Activated CD4-positive, alpha-beta T cell treated with anti-CD3 and anti-CD28 coated beads, Interleukin-2, amount 50 U/mL, for 16 hours (primary cell): ENCODE measurements at regions not wholly inside any gene's neighbourhood (a gene's known extent, or its start where the extent isn't known, plus 50 kb on each side); places are given as distances from the start of the nearest gene placed in this dataset.

ENCODE experiments used
- DNase-seq: peaks from one replicate; pipeline ENCODE4 v3.0.0-alpha.2; 2020

- no peak for DNase-seq
These were observed 468.3 kb downstream of the PCDH18 start for GRCh38 chr4:137063961-137064360.

- DNase-seq = no peak
These were observed 489.1 kb downstream of the PCDH18 start for GRCh38 chr4:137043184-137043583.

DNA sequence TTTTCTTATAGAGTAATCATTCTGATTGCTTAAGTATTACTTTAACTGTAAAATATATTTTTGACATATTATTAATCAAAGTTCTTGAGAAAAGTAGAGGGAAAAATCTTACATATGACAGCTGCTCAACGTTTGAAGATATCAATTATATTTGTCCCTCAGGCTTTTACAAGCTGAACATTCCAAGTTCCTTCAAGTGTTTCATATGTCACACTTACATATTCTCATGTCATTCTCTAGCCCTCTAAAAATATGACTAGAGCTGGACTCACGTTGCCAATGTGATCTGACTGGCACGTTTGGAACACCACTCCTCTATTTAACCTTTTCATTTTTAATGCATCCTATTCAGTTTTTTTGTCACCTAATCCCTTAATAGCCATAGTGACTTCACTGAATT is 492.9 kb downstream of the PCDH18 start:
- DNase-seq = no peak

GRCh38 chr4:137032222-137032621 is 500.1 kb downstream of the PCDH18 start:
- DNase-seq = no peak

DNA sequence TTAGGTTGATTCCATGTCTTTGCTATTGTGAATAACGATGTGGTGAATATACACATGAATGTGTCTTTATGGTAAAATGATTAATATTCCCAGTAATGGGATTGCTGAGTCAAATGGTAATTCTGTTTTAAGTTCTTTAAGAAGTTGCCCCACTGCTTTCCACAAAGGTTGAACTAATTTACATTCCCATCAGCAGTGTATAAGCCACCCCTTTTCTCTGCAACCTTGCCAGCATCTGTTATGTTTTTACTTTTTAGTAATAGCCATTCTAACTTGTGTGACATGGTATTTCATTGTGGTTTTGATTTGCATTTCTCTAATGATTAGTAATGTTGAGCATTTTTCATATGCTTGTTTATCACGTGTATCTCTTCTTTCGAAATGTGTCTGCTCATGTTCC is 503.3 kb downstream of the PCDH18 start:
- no peak for DNase-seq

DNA sequence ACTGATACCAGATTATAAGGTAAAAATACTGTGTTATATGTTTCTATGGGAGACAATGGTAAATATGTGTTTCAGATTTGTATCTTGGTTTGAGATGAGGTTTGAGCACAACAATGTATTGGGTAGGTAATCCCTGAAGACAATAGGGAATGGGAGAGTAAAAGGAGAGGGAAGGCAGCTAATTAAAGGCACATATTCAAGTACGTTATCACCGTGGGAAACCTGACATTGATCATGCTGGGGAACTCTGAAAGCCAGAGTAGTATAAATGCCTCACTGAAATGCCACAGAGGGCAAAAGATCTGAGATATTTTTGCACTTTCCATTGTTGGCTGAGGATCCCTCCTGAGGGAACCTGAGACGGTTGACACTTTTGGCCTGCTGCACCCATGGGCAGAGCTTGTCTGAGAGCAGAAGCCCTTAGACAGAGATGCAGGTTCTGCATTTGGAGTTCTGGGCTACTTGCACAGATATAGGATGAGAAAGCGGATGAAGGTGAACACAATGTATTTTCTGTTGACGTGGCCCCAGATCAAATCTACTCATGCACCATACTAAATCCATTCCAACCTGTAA is 506.7 kb downstream of the PCDH18 start:
- no peak for DNase-seq

DNA sequence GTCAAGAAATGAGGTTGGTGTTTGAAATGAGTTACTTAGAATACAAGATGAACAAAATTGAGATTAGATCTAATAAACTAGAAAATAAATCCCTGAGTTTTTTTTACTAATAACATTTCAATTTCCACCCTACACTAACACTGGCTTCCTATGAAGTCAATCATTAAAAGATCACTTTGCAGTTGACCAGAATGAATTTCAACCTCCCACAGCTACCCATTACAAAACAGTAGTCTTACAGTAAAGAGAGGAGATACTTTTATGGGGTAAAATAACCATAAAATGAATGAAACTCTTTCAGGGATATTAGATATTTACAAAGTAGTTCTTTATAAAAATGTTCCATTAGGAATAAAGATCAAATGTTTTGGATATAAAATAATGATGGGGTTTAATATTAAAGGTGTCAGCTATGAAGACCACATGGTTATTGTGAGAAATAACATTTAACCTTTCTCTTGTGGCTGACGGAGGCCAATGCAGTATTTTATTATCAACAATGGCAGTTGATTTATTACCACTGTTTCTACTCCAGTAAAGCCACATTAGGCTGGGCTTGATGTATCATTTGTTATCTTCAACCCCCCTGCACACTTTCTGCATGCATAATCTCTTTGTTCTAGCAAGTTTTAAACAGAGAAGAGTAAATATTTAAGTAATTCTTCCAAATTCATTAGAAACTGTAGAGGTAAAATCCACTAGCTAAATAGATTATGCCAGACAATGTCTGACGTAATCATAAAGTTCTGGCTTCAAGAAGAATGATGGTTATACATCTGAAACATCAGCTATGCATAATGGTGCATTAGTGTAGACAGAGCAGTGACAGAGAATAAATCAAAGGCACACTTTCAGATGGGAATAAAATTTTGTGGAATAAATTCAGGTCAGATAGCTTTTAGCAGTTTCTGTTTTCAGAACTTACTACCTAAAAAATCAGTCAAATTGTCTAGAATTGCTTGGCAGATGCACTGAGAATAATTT is 516.6 kb downstream of the PCDH18 start:
- DNase-seq = no peak

GRCh38 chr4:137000432-137000831 is 531.9 kb downstream of the PCDH18 start:
- no peak for DNase-seq

DNA sequence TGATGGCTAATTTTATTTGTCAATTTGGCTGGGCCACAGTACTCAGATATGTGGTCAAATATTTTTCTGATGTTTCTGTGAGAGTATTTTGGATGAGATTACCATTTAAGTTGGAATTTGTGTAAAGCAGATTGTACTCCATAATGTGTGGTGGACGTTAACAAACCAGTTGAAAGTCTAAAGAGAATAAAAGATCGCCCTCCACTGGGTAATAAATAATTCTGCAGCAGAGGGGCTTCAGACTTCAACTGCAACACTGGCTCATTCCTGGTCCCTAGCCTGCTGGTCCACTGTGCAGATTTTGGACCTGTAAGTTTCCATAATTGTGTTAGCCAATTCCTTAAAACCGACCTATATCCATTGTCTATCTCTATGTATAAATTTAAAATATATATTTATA is 540.3 kb downstream of the PCDH18 start:
- DNase-seq = no peak

GRCh38 chr4:136985683-136986082 is 546.6 kb downstream of the PCDH18 start:
- DNase-seq = no peak

DNA sequence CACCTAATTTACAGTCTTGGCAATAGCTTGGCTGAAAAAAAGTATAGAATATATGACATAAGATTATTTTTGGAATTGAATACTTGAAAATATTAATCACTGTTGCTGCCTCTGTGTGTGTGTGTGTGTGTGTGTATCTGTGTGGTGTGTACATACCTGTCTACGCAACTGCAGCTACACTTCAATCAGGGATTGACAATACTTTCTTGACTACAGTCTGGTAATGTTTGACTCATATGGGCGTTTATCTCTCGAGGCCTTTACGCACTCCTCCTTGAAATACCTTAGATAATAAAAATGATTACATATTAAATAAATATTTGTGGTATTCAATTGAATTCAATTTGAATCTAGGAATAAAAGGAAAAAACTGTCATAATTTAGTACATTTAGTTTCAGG is 565.2 kb downstream of the PCDH18 start:
- no peak for DNase-seq

DNA sequence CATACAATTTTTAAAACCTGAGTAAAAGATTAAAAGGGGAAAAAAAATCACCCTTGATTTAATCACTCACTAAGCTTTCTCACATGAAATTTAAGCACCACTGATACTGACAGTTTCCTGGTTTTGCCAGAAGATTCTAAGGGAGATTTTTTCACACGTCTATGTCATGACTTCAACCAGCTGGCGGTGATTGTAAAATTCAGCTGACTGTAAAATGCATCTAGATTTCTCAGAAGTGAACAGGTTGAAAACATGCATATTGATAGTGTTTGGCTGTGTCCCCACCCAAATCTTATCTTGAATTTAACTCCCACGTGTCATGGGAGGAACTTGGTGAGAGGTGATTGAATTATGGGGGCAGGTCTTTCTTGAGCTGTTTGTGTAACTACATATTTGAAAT is 566.8 kb downstream of the PCDH18 start:
- no peak for DNase-seq

DNA sequence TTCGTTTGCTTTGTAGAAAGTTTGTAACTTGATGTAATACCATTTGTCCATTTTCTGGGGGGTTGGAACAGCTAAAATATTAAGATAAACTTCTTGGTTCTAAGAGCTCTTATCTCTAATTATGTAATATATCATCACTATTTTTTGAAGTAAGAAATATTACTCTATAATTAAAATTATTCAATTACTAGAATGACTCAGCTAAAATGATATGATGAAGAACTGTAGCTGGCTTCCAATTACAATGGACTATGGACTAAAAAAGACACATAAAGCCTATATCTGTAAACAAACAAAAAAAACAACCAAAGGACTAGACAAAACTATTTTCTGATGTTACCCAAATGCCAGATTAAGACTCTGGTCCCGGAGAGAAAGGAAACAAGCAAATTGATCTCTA is 569.4 kb downstream of the PCDH18 start:
- DNase-seq = no peak

- no peak for DNase-seq
These were observed 585.9 kb downstream of the PCDH18 start for GRCh38 chr4:136946307-136946907.

DNA sequence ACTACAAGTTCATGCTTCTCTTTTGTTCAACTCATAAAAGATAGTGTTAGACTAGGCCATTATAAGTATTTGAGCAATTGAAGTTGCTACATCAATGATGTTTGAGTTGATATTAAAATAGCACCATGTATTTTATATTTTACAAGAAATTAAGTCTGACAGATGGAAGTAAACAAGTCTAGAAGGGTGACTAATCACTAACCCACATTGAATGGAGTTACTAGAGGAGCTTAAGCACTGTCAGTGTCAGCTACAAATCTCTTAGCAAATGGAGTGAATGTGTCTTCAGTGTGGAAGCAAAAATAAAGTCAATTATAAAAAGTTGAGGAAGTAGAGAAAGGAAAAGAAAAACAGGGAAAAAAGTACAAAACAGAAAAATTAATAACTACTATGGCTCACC is 592.5 kb downstream of the PCDH18 start:
- no peak for DNase-seq

- DNase-seq = no peak
These were observed 596.4 kb downstream of the PCDH18 start for GRCh38 chr4:136935871-136936270.

GRCh38 chr4:136935305-136935704 is 597.0 kb downstream of the PCDH18 start:
- DNase-seq = no peak

DNA sequence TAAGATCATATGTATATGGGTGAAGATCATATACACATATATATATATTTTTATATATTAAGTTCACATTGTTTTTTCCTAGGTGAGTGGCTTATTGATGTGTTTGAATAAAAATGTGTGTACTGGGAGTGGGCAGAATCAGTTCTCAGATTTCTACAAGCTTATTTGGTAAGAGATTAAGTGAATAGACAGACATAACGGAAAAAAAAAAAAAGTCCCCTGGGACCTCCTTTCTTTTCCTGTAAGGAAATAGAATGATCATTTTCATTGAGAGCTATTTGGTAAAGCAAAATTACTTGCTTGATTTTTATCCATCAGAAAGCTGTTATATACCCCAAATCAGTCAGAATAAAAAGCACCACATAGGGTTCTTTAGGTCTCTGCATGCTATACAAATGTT is 597.7 kb downstream of the PCDH18 start:
- DNase-seq = no peak

DNA sequence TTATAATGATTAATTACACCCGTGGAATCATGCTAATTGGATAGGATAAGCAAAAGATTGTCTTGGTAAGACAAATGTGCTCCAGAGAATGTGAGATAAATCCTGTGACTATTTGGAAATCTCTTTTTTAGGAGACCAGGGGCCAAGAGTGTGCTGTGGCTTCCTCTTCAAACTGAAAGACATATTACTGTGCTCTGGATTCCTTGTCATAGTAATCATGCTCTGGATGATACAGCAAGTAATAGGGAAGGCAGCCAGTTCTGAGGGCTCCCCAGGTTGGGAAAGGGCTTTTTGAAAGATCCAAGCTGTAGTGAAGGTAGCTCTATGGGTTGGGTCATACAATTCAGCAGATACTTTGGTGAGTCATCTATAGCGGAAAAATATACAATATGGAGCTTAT is 600.5 kb downstream of the PCDH18 start:
- DNase-seq = no peak

GRCh38 chr4:136928957-136929411 is 603.3 kb downstream of the PCDH18 start:
- DNase-seq = no peak

GRCh38 chr4:136927172-136927571 is 605.1 kb downstream of the PCDH18 start:
- DNase-seq = no peak

DNA sequence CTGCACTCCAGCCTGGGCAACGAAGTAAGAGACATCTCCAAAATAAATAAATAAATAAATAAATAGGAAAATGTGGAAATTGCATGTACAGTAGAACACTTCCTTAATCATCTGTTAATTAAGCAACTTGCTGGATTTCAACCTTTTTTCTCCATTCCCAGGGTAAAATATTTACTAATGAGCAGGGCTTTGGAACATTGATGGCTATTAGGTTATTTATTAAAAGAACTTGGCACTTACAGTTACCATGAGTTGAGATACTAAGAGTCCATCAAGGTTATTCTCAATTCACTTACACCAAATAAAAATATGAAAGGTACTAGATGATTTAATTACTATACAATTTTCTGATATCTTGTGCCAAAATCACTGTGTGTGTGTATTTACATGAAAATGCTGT is 607.1 kb downstream of the PCDH18 start:
- no peak for DNase-seq

GRCh38 chr4:136922066-136922465 is 610.2 kb downstream of the PCDH18 start:
- DNase-seq = no peak
